NCI-H748 (cell line): ENCODE measurements at regions not wholly inside any gene's neighbourhood (a gene's known extent, or its start where the extent isn't known, plus 50 kb on each side); places are given as distances from the start of the nearest gene placed in this dataset.
A peak's percentile ranks its signal among the peaks of the same experiment; 100 is the strongest.

Experiments
- DNase-seq: peaks from one replicate; lab custom pipeline; 2025; ENCODE audit not compliant: unreplicated experiment; lab: John Stamatoyannopoulos, UW

DNA sequence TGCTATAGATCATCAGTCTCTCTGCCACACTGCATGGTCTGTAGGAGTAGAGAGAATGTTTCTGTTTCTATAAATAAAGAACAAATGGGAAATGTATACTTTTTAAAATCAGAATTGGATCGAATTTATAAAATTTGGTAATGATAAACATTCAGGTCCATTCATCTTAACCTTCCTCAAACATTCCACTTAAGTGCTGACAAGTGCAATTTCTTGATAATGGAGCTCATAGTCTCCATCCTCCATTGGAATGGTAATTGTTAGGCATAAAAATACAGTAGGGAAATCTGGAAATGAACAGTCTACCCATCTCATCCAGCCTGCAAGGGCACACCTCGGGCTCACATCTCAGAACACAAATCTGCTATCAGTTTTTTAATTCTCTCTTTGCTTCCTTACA, 122.6 kb upstream of the PACRGL start:
- DNase-seq, result no peak

DNA sequence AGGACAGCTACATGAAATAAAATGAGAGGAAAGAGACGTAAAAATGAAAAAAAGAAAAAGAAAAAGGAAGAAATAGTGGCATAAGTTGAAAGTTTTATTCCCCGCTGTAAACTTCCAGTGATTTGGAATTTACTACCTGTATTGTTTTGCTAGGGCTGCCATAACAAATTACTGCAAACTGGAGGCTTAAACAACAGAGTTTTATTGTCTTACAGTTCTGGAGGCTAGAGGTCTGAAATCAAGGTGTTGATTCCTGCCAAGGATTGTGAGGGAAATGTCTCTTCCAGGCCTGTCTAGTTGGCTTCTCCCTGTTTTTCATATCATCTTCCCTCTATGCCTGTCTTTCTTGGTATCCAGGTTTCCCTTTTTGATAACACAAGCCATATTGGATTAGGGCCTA, 119.4 kb upstream of the PACRGL start:
- no peak for DNase-seq

DNA sequence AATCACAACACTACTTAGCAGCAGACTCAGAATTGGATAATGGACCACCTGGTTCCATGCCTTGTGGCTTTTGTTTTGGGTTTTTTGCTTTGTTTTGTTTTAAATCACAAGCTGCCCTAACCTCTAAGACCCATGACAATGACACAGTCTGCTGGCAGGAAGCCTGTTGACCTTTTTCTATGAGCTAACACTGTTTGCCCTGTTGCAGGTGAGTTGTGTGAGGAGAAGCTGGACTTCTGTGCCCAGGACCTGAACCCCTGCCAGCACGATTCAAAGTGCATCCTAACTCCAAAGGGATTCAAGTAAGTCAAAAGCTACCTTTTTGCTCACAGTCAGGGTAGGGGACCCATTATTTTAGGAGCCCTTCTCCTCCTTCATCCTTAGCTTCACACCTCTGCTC, 110.8 kb upstream of the PACRGL start:
- DNase-seq, result peak; percentile 24

DNA sequence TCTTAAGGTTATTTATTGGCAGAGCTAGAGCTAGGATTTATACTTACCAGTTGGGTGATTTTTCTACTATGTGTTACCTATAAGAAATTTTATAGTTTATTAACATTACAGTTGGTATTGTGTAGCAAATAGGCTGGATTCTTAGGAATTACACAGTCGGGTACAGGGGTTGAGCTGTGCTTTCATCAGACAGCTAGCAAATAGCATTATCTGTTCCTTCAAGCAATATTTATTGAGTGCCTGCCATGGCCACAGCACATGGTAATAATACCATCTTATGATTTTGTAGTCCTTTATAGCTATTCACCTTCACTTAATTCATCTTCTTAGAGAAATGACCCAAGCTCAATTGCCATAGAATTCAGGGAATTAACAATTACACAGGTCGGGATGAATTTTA, 109.4 kb upstream of the PACRGL start:
- DNase-seq, result no peak

DNA sequence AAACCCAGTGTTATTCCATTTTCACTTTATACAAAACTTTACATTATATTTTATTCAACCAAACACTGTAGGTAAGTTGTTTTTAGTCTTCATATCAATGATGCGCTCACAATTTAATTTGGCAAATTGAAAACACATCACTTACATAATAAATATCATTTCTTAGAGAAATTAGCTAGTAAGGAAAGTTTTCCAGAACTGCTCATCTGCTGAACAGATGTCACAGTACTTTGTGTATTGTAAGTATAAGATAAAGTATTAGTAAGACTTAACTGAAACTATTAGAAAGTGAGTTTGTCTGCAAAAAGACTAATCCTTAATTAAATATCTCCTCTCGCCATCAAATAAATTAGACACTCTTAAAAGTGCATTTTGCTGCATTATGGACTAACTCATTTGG, 108.7 kb upstream of the PACRGL start:
- no peak for DNase-seq

DNA sequence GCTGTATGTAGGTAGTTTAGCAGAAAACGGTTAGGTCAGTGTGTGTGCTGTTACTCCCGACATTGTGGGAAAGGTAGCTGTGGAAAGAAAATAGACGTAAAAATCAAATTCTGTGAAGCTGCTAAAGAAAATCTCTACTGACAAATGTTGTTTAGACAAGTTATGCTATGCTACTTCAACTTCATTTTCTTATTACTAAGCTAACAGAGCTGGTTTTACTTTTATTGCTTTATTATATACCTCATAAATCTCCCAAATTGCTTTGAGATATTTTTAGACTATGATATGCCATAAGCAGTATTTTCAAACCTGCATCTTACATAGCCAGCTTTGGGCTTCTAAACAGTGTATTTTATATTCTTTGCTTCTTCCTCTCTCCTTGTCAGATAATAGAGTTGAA, 108.2 kb upstream of the PACRGL start:
- no peak for DNase-seq

DNA sequence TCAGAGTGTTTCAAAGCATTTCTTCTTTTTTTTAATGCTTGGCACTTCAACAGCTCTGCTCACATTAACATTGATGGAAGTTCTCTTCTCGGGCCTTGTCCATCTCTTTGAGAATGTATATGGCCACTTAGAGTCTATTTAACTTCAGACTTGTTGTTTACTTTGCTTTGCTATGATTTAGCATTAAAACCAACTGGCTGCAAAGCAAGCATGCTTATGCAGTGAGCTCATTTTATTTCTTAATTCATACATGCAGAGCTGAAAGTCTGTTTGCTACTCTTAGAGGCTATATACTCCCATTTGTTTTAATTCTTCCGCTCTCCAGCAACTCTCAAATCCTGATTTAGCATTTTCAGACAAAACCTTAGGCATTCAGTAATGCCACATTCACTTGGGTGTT, 107.6 kb upstream of the PACRGL start:
- DNase-seq, result no peak

DNA sequence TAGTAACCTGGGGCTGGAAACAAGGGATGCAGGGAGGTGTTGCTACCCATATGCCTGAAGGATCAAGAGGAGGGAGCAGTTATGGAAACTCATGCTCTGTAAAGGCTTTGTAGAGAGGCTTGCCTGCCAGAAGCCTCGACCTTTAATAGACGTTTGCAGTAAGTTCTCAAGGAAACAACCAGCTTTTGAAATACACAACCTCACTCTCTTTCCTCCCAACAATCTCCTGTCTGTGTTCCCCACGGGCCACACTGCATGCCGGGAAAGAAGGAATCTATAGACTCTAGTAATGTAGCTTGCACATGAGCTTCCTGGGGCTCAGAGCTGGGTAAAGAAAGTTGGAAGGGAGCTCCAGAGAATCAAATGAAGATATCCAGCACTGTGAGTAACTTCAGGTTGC, 101.6 kb upstream of the PACRGL start:
- DNase-seq, result no peak

DNA sequence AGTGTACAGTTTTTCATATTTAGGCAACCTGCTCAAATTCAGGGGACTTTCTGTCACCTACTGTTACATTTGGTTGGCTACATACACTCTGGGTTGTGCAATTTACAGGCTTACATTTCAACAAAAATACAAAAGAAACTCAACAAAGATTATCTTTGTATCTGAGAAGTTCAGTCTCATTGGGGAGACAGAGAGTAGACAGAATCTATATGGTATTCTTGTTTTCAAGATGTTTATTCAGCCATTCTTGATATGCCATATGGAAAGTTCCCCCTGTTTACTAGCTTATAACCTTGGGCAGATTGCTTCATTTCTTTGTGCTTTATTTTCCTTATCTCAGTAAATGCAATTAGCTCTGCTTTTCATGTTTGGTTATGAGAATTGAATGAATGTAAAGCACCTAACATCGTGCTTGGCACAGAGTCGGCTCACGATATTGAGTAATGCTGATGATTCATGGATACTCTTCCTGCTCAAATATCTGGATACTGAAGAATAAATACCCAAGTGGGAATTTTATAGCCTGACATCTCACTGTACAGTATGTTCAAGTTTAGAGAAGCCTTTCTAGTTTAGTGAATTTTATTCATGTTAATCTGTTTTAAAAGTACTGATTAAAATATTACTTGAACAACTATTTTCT, 96.5 kb upstream of the PACRGL start:
- no peak for DNase-seq

DNA sequence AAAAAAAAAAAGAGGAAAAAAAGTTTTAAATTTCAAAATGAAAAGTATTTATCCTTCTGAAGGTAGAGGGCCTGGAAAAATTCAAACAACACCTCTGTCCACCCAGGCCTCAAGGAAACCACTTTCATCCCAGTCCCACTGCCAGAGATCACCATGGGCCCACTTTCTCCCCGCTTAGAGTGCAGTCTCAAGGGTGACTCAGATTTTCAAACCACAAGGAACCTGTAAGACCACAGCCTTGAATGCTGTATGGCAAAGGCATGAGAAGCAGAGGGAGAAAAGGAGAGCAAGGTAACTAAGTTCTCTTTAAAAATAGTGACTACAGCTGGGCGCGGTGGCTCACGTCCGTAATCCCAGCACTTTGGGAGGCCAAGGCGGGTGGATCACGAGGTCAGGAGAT, 87.9 kb upstream of the PACRGL start:
- DNase-seq, result no peak

DNA sequence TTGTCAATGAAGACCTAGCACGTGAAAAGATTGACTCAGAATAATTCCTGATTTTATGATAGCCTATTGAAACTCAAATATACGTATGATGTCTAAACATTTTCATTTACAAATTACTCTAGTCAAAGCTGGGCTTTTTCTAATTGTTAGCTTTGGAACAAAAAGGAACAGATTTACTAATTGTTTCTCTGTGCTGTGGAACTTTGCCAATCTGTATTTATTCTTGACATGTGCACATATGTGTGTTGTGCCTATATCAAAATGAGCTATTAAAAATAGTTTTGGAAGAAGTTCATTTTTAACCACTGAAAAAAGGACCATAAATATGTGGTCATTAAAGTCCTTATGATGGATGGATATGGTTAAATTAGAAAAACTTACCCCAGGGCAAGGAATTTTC, 85.4 kb upstream of the PACRGL start:
- DNase-seq, result no peak

DNA sequence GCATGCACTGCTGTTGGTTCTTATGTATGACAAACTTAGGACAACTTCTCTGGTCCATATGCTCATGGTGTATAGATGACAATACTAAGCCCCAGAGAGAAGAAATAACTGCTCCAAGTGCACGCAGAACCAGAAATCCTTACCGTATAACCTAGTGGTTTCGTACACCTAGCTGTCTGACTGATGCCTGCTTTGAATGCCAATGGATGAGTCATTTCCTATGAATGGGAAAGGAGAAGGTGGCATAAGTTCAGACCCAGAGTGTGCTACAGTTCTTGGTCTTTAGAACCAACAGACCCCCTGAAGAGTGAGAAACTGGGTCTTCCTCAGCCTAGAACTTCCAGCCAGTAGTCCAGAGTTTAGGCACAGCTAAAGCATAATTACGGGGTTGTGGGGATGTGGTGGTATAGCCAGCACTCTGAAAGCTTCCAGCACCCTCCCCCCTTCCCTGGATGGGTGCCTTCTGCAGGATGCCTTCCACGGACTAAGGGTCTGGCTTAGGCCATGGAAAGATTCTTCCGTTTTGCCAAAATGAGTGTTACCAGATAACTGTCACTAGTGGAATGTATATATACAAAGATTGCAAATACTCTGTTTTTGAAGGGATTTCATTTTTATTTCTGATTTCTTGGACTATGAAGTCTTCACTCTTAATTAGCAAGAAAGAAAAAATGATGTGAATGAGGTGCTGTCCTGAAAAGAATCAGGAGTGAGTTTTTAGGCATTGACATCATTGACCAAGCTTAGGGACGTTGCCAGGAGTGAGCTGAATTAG, 84.6 kb upstream of the PACRGL start:
- no peak for DNase-seq

DNA sequence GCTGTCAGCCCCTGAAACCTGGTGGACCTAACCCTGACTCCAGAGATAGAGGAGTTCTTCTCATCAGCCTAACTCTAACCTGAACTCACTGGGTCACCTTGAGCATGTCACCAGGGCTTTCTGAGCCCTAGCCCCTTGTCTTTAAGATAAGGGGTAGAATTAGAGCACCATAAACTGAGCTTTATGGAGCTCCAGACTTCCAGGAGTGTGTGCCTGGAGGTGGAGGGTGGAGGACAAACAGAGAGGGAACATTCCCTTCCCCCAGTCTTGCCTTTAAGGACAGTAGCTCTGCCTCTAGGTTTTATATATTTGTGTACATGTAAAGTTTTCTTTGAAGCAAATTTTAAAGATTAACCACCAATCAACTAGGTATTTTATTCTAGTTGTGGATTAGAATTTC, 83.9 kb upstream of the PACRGL start:
- DNase-seq, result no peak

DNA sequence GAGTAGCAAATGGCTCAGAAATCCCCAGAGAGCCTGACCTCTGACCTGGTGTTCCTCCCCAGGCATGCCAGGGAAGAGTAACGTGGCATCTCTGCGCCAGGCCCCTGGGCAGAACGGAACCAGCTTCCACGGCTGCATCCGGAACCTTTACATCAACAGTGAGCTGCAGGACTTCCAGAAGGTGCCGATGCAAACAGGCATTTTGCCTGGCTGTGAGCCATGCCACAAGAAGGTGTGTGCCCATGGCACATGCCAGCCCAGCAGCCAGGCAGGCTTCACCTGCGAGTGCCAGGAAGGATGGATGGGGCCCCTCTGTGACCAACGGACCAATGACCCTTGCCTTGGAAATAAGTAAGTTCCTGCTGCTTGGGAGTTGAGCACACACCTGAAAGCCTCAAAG, 83.4 kb upstream of the PACRGL start:
- DNase-seq, result no peak

DNA sequence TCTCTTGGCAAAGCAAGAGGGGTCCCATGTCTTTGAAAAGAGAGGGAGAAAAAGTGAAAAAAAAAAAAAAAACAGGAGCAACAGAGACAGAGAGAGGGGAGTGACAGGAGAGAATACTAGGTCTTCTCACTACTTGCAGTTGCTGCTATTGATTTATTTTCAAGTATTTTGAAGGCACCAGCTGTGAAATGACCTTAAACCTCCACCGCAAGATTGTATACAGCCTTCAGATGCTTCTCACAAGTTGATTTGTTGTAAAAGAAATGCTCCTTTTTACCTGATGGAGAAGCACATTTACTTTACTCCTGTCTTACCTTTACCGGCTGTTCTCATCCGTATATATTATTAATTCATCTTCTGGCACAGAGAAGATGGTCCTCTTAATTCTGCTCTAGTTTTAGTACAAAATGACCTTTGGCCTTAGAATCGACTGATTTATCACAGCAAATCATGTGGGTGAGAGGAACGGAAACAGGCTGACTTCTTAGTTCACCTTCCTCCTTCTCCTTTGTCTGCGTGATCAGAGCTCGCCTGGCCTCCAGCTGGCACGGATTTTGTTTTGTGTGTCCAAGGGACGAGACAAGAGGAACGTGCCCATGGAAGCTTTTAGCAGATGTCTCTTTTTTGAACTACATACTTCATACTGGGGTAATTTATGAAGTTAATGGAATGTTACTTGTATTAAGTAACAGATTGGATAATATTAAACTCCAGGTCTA, 82.4 kb upstream of the PACRGL start:
- DNase-seq, result no peak

DNA sequence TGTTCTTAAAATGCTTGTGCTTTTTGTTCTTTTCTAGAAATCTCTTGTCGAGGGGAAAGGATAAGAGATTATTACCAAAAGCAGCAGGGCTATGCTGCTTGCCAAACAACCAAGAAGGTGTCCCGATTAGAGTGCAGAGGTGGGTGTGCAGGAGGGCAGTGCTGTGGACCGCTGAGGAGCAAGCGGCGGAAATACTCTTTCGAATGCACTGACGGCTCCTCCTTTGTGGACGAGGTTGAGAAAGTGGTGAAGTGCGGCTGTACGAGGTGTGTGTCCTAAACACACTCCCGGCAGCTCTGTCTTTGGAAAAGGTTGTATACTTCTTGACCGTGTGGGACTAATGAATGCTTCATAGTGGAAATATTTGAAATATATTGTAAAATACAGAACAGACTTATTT, 81.5 kb upstream of the PACRGL start:
- no peak for DNase-seq

DNA sequence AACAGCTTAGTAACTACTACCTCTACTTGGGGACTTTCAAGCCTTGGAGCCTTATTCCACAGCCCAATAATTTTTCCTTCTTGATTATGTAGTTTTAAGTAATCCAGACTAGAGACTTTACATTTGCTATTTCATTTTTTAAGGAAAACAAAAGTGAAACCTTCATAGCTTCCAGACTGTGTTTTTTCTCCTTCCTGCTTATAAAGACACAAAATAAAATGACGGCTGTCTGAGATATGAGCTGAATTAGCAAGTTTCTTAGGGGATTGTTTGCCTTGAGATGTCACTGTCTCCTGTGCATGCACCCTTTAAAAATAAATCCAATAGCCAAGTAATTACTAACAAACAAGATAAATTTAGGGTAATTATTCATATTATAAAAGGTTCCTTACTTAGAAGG, 78.8 kb upstream of the PACRGL start:
- DNase-seq, result no peak

DNA sequence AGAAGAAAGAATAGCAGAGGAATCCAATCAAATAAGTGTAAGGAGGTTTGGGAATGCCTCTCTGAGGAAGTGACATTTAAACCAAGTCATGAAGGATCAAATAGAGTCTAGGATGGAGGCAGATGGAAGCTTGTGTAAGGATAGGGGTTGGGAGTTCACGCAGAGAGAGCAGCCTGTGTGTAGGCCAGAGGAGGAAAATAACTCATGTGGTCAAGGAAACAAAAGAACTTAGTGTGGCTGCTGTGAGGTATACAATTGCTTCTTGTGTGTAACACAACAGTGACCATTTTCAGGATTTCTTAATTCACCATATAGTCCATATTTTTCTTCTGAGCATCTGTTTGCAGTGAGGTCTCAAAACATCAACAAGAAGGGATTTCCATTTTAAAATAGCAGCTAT, 77.6 kb upstream of the PACRGL start:
- DNase-seq, result no peak

DNA sequence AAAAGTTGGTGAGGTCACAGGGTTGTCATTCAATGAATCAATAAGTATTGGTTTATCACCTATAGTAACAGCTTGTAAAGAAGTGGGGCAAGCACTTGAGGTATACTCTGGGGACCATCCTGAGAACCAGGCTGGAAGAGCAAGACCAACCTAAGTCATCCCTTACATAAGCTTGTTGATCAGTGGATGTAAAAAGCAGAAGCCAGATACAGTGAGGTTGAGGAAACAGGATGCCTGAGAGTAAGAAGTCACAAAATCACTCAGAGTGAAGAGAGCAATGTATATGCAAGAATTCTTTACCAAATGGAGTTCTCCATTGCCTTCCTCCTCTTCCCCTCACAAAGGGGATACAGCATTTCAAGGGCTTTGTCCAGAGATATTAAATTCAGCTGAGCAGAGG, 76.3 kb upstream of the PACRGL start:
- no peak for DNase-seq

DNA sequence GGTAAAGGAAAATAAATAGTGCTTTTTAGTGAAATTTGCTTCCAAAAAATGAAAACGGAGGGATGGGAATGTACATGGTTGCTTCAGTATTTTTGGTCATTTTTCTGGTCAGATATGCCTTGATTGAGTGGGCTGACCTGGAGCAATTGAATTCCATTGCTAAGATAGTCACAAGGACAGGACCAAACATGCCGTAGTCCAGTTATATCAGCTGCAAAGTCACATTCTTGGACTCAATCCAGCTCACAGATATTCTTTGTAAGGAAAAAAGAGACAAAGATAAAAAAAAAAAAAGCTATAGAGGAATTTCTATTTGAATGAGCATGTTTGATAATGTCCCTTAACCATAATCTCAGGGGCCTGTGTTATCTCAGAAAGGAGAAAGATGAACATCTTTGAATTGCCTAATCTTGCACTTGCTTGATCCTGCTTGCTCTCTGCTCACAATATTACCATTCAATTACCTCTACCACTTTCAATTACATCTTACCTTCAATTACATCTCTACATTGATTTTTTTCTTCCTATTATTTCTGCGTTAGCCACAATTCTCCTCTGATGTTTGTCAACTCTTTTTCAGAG, 75.4 kb upstream of the PACRGL start:
- no peak for DNase-seq

DNA sequence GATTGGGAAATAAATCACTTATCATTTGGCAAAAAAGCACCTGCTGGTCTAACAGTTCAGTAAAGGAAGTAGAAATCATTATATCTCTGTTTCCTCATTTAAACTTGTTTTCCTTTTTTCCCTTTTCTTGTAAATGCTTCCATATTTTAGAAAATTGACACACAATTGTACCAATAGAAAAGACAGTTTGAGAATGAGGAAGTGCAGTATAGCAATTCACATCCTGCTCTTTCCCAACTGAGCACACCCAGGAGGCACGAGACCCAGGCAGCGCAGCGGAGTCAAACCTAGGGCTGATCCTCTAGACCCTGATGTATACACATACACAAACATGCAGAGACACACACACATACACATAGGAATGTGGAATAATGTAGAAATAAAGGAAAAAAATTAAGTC, 74.8 kb upstream of the PACRGL start:
- no peak for DNase-seq
